ENCODE measurements at regions not wholly inside any gene's neighbourhood (a gene's known extent, or its start where the extent isn't known, plus 50 kb on each side); places are given as distances from the start of the nearest gene placed in this dataset.

DNA sequence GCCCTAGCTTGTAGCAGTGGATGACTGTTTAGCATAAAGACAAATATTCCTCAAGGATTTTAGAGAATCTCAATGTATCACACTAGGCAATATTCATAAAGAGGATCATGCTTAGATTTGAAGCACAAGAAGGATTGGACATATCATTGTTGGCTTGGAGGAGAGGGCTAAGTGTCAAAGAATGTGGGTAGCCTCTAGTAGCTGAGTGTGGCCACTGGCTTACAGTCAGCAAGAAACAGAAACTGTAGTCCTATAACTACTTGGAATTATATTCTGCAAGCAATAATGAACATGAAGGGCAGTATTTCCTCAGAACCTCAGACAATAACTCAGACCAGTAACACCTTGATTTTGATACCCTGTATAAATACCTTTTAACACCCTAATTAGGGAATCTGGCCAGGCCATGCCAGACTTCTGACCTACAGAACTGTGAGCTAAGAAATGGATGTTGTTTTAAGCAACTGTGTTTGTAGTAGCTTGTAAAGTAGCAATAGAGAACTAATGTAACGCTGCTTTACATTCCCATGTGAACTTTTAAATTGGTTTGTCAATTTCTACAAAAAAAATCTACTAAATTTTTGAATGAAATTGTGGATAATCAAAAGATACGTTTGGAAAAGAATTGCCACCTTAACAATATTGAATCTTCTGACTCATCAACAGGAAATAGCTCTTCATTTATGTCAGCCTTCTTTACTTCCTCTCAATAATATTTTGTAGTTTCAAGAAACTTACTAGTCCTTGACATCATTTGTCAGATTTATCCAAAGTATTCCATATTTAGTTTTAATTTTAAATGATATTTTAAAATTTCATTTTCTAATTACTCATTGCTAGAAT is 65.2 kb upstream of the RSPO3 start (continued):
- TF ChIP-seq ZNF462 (CRISPR knock-in tag; IDR thresholded peaks at IDR 0.05): no peak

DNA sequence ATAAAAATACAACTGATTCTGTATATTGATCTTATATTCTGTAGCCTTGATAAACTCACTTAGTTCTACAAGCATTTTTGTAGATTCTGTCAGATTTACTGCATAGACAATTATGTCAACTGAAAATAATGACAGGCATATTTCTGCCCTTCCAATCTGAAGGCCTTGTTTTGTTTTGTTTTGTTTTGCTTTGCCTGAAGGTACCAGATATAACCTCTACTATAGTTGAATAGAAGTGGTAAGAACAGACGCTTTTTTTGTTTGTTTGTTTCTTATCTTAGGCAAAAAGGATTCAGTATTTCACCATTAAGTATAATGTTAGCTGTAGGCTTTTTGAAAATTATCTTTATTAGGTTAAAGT is 64.6 kb upstream of the RSPO3 start:
- Histone ChIP-seq H4K20me1 (replicated peaks; ENCODE audit: insufficient read depth) (no peaks in the 10 kb centered on the region), H3K4me3 (no peak overlapping the region), H3K27ac (ENCODE audit: low read depth) (no peak overlapping the region), H3K4me2 (no peak overlapping the region), H2AFZ (no peak overlapping the region), H3K4me1 (ENCODE audit: insufficient read depth) (no peaks in the 10 kb centered on the region), H3K79me2 (replicated peaks; ENCODE audit: insufficient read depth) (no peaks in the 10 kb centered on the region), H3K27me3 (ENCODE audit: insufficient read depth) (no peaks in the 10 kb centered on the region), H3K36me3 (ENCODE audit: insufficient read depth) (no peaks in the 10 kb centered on the region), H3K9me2 (ENCODE audit: insufficient read depth) (no peaks in the 10 kb centered on the region; the same call in 1 of the 2 replicates), H3F3A (replicated peaks; ENCODE audit: low read depth) (no peaks in the 10 kb centered on the region)
- H3K27me3 Mint-ChIP-seq (ENCODE audit: insufficient read depth, low read depth, poor library complexity): no peaks in the 10 kb centered on the region
- ATAC-seq: no peak
- no peak overlapping the region for H3K27ac Mint-ChIP-seq
- peaks cover 7% of the 10 kb centered on the region; the same call in 1 of the 3 replicates for H3K9me3 Mint-ChIP-seq
- no peaks in the 10 kb centered on the region for H3K4me1 Mint-ChIP-seq
- 0 out of 3 replicates have a peak, but pooled peaks cover 3% of the 10 kb centered on the region for H3K36me3 Mint-ChIP-seq (ENCODE audit: low read depth)
- no peak overlapping the region for H3K4me3 Mint-ChIP-seq
- no peak for DNase-seq (ENCODE audit: low spot score)
- TF ChIP-seq, protein P1, sequence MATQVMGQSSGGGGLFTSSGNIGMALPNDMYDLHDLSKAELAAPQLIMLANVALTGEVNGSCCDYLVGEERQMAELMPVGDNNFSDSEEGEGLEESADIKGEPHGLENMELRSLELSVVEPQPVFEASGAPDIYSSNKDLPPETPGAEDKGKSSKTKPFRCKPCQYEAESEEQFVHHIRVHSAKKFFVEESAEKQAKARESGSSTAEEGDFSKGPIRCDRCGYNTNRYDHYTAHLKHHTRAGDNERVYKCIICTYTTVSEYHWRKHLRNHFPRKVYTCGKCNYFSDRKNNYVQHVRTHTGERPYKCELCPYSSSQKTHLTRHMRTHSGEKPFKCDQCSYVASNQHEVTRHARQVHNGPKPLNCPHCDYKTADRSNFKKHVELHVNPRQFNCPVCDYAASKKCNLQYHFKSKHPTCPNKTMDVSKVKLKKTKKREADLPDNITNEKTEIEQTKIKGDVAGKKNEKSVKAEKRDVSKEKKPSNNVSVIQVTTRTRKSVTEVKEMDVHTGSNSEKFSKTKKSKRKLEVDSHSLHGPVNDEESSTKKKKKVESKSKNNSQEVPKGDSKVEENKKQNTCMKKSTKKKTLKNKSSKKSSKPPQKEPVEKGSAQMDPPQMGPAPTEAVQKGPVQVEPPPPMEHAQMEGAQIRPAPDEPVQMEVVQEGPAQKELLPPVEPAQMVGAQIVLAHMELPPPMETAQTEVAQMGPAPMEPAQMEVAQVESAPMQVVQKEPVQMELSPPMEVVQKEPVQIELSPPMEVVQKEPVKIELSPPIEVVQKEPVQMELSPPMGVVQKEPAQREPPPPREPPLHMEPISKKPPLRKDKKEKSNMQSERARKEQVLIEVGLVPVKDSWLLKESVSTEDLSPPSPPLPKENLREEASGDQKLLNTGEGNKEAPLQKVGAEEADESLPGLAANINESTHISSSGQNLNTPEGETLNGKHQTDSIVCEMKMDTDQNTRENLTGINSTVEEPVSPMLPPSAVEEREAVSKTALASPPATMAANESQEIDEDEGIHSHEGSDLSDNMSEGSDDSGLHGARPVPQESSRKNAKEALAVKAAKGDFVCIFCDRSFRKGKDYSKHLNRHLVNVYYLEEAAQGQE (IDR thresholded peaks at IDR 0.05; ENCODE audit: unreplicated experiment): no peak
- no peak for TF ChIP-seq NANOG (IDR thresholded peaks at IDR 0.05; ENCODE audit: borderline replicate concordance)
- no peak for TF ChIP-seq ETS1 (IDR thresholded peaks at IDR 0.05)
- no peak for TF ChIP-seq JUNB (IDR thresholded peaks at IDR 0.05; ENCODE audit: unreplicated experiment)
- no peak for TF ChIP-seq STAT1 (IDR thresholded peaks at IDR 0.05; ENCODE audit: unreplicated experiment)
- TF ChIP-seq, protein P2, sequence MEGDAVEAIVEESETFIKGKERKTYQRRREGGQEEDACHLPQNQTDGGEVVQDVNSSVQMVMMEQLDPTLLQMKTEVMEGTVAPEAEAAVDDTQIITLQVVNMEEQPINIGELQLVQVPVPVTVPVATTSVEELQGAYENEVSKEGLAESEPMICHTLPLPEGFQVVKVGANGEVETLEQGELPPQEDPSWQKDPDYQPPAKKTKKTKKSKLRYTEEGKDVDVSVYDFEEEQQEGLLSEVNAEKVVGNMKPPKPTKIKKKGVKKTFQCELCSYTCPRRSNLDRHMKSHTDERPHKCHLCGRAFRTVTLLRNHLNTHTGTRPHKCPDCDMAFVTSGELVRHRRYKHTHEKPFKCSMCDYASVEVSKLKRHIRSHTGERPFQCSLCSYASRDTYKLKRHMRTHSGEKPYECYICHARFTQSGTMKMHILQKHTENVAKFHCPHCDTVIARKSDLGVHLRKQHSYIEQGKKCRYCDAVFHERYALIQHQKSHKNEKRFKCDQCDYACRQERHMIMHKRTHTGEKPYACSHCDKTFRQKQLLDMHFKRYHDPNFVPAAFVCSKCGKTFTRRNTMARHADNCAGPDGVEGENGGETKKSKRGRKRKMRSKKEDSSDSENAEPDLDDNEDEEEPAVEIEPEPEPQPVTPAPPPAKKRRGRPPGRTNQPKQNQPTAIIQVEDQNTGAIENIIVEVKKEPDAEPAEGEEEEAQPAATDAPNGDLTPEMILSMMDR (conservative IDR thresholded peaks at IDR 0.05; ENCODE audit: low read depth in 2 of 2): no peak
- TF ChIP-seq EZH2phosphoT487 (IDR thresholded peaks at IDR 0.05; ENCODE audit: unreplicated experiment): no peak
